ENCODE measurements at regions not wholly inside any gene's neighbourhood (a gene's known extent, or its start where the extent isn't known, plus 50 kb on each side); places are given as distances from the start of the nearest gene placed in this dataset.

DNA sequence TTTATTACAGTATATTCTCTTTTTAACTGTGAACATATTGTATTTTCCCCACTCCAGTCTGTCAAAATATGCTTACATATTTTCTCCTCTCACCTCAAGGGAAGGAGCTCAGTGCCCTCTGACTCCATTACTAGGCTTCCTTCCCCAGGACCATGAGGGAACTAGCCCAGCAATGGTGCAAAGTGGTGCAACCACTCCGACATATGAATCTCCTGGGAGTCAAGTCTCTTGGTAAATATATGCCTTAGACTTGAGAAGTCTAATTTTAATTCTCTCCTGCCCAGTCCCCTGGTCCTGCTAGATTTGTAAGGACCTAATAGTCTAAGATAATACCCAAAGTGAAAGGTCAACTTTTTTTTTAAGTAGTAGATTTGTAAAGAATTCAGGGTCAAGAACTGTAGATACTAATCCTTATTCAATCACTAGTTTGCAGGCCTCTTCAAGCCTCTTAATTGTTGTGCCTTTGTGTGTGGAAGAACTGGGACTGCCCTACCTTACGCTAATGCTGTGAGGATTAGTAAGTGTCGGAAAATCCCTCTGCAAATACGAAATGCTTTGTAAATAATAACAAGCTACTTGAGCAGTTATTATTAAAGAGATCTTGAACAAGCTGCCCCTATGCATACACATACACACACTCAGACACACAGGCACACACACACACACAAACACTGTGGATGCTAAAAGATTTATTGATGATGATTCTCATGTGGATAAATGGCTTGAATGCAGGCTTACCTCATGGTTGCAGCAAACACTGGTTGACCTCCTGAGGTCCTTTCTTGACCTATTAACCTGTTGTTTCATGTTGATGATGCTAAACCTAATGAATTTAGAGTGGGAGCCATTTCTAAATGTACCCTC is 251.2 kb upstream of the PARD3B start:
- H3K4me3 ChIP-seq, result no peak overlapping the region
- H3K4me1 ChIP-seq, result peaks cover 0 to 5% (median 0%) of the 10 kb centered on the region in 4 donors
- WGBS, 2 donors (ENCODE audit: low coverage in 1 of 2), result 85 to 93% methylated on average over 4 of the region's 4 CpGs
- no peaks in the 10 kb centered on the region for H3K9me3 ChIP-seq
- H3K27me3 ChIP-seq, result no peaks in the 10 kb centered on the region
- intact Hi-C loops (cut with DNase I; ENCODE audit: low total_unique reads) (no loop called here), in situ Hi-C loops (cut with MboI; ENCODE audit: low pct_ligation_motif_present in 1 of 4, low pct_unique_long_range_greater_than_20kb in 1 of 4, low sequenced_read_pairs in 3 of 4) (no loop called here)
- TF ChIP-seq CTCF (IDR thresholded peaks at IDR 0.05), result no peak
- DNase-seq, result no peak
- H3K27ac ChIP-seq, result no peak overlapping the region
- H3K36me3 ChIP-seq, result no peaks in the 10 kb centered on the region

- in situ Hi-C loops (cut with MboI; ENCODE audit: low pct_ligation_motif_present in 1 of 4, low pct_unique_long_range_greater_than_20kb in 1 of 4, low sequenced_read_pairs in 3 of 4), result no loop called here
- WGBS, 2 donors (ENCODE audit: low coverage in 1 of 2), result 59% methylated on average over 1 of the region's 1 CpG; no CpG with 5 or more reads in 1 of the 2 donors
- no peak for DNase-seq
Observed at GRCh38 chr2:204298404-204298803, 246.9 kb upstream of the PARD3B start.

GRCh38 chr2:204299766-204300165 is 245.5 kb upstream of the PARD3B start:
- 55% methylated on average over 1 of the region's 1 CpG; no CpG with 5 or more reads in 1 of the 2 donors for WGBS, 2 donors (ENCODE audit: low coverage in 1 of 2)
- H3K27ac ChIP-seq, result no peak overlapping the region
- H3K27me3 ChIP-seq, result no peaks in the 10 kb centered on the region
- H3K4me3 ChIP-seq, result no peak overlapping the region
- no peaks in the 10 kb centered on the region for H3K36me3 ChIP-seq
- H3K9me3 ChIP-seq, result no peaks in the 10 kb centered on the region
- H3K4me1 ChIP-seq, result peaks cover 0 to 5% (median 0%) of the 10 kb centered on the region in 4 donors
- DNase-seq, result no peak
- intact Hi-C loops (cut with DNase I; ENCODE audit: low total_unique reads) (no loop called here), in situ Hi-C loops (cut with MboI; ENCODE audit: low pct_ligation_motif_present in 1 of 4, low pct_unique_long_range_greater_than_20kb in 1 of 4, low sequenced_read_pairs in 3 of 4) (loop anchor here in 1 of 4 donors (25.0 kb wide), 1 partner anchor 1638 kb away; no protein-coding TSS in a partner anchor)
- no peak for TF ChIP-seq POLR2AphosphoS5 (IDR thresholded peaks at IDR 0.05)
- TF ChIP-seq POLR2A (IDR thresholded peaks at IDR 0.05), result no peak
- no peak for TF ChIP-seq CTCF (IDR thresholded peaks at IDR 0.05)

More at GRCh38 chr2:204298404-204298803, 246.9 kb upstream of the PARD3B start:
- H3K9me3 ChIP-seq, result no peaks in the 10 kb centered on the region
- H3K27ac ChIP-seq, result no peak overlapping the region
- peaks cover 0 to 5% (median 0%) of the 10 kb centered on the region in 4 donors for H3K4me1 ChIP-seq
- no peaks in the 10 kb centered on the region for H3K27me3 ChIP-seq
- intact Hi-C loops (cut with DNase I; ENCODE audit: low total_unique reads), result no loop called here
- TF ChIP-seq EP300 (IDR thresholded peaks at IDR 0.05; ENCODE audit: low read depth) (no peak), POLR2A (IDR thresholded peaks at IDR 0.05) (no peak), CTCF (IDR thresholded peaks at IDR 0.05) (no peak), POLR2AphosphoS5 (IDR thresholded peaks at IDR 0.05) (no peak)
- no peak overlapping the region for H3K4me3 ChIP-seq
- no peaks in the 10 kb centered on the region for H3K36me3 ChIP-seq

- H3K4me3 ChIP-seq, result no peak overlapping the region
- H3K27ac ChIP-seq, result no peak overlapping the region
- no peak for TF ChIP-seq POLR2A (IDR thresholded peaks at IDR 0.05)
- no peak for TF ChIP-seq POLR2AphosphoS5 (IDR thresholded peaks at IDR 0.05)
- no peak for TF ChIP-seq EP300 (IDR thresholded peaks at IDR 0.05; ENCODE audit: low read depth)
- TF ChIP-seq CTCF (IDR thresholded peaks at IDR 0.05), result no peak
- no peak for DNase-seq
- no peaks in the 10 kb centered on the region for H3K27me3 ChIP-seq
- H3K9me3 ChIP-seq, result no peaks in the 10 kb centered on the region
- H3K36me3 ChIP-seq, result no peaks in the 10 kb centered on the region
- H3K4me1 ChIP-seq, result no peaks in the 10 kb centered on the region
- WGBS, 2 donors (ENCODE audit: low coverage in 1 of 2), result 85 to 94% methylated on average over 3 to 4 of the region's 4 CpGs
- intact Hi-C loops (cut with DNase I; ENCODE audit: low total_unique reads), result no loop called here
- in situ Hi-C loops (cut with MboI; ENCODE audit: low pct_ligation_motif_present in 1 of 4, low pct_unique_long_range_greater_than_20kb in 1 of 4, low sequenced_read_pairs in 3 of 4), result loop anchor here in 1 of 4 donors (25.0 kb wide), 1 partner anchor 1631 kb away; no protein-coding TSS in a partner anchor
Observed at GRCh38 chr2:204306667-204307066, 238.6 kb upstream of the PARD3B start.
